ENCODE measurements at regions not wholly inside any gene's neighbourhood (a gene's known extent, or its start where the extent isn't known, plus 50 kb on each side); places are given as distances from the start of the nearest gene placed in this dataset.

GRCh38 chr1:221994939-221995338 is 253.1 kb upstream of the DUSP10 start:
- POLR2A ChIA-PET (ENCODE audit: partially characterized antibody) = no interaction called here
- Histone ChIP-seq H4K20me1 (replicated peaks in 1 of 2; ENCODE audit: control insufficient read depth in 1 of 2, insufficient read depth in 2 of 2, low read length in 2 of 2) (no peaks in the 10 kb centered on the region), H2BK15ac (ENCODE audit: low read length) (no peak overlapping the region), H3K4me2 (ENCODE audit: insufficient read depth in 1 of 2, low read depth in 2 of 2, low read length in 2 of 2) (no peak overlapping the region), H2BK5ac (ENCODE audit: low read depth, low read length) (no peak overlapping the region), H3K4me1 (replicated peaks in 1 of 4; ENCODE audit: control insufficient read depth in 3 of 4, insufficient read depth in 4 of 4, low read length in 3 of 4) (no peaks in the 10 kb centered on the region; a peak in 1 of 7 replicates), H3K27me3 (replicated peaks in 1 of 4; ENCODE audit: control insufficient read depth in 3 of 4, extremely low read depth in 1 of 4, insufficient read depth in 3 of 4, low read length in 3 of 4) (no peaks in the 10 kb centered on the region), H2AFZ (ENCODE audit: low read length) (no peak overlapping the region), H3K4ac (replicated peaks; ENCODE audit: insufficient read length, low read depth, low read length) (no peak overlapping the region), H3K18ac (ENCODE audit: extremely low read depth, low read length) (no peak overlapping the region), H3K9me3 (ENCODE audit: insufficient read depth in 2 of 2, low read depth in 1 of 2, low read length in 1 of 2) (no peaks in the 10 kb centered on the region), H3K14ac (ENCODE audit: insufficient read length) (no peak overlapping the region), H4K8ac (ENCODE audit: extremely low read depth, insufficient read depth, low read length) (no peak overlapping the region), H3K56ac (replicated peaks; ENCODE audit: insufficient read length, low read depth, low read length) (no peak overlapping the region), H2BK120ac (replicated peaks; ENCODE audit: low read depth, low read length) (no peak overlapping the region), H3K9ac (replicated peaks in 1 of 4; ENCODE audit: extremely low read depth in 1 of 4, low read depth in 3 of 4, low read length in 3 of 4) (no peak overlapping the region), H3K79me1 (ENCODE audit: low read depth, low read length) (no peaks in the 10 kb centered on the region), H3K23me2 (ENCODE audit: low read depth, low read length) (no peaks in the 10 kb centered on the region), H3K4me3 (ENCODE audit: extremely low read depth in 1 of 4, insufficient read depth in 2 of 4, low read depth in 3 of 4, low read length in 4 of 4) (no peak overlapping the region), H2BK12ac (ENCODE audit: low read depth, low read length) (no peak overlapping the region), H4K91ac (replicated peaks; ENCODE audit: insufficient read length, low read length) (no peak overlapping the region), H2AK5ac (ENCODE audit: low read depth, low read length) (no peak overlapping the region), H2BK20ac (ENCODE audit: low read length) (no peak overlapping the region), H3K27ac (ENCODE audit: low read depth, low read length) (no peak overlapping the region), H3K79me2 (ENCODE audit: control insufficient read depth in 1 of 2, insufficient read depth in 2 of 2, low read length in 2 of 2) (no peaks in the 10 kb centered on the region), H4K5ac (ENCODE audit: insufficient read length, low read depth, low read length) (no peak overlapping the region), H3K36me3 (ENCODE audit: control insufficient read depth in 2 of 4, insufficient read depth in 4 of 4, low read length in 3 of 4) (no peaks in the 10 kb centered on the region), H3K23ac (ENCODE audit: insufficient read length) (no peak overlapping the region)
- FAIRE-seq (no peak), DNase-seq (ENCODE audit: low read depth in 1 of 2, low spot score in 2 of 2) (no peak)
- CTCF ChIA-PET (ENCODE audit: partially characterized antibody) = interaction anchor here (0.7 to 1.8 kb wide), 2 partner anchors 14 to 794 kb away, joined by 3 to 5 read pairs; no protein-coding TSS in a partner anchor
- WGBS, 2 experiments (ENCODE audit: extremely low coverage in 1 of 2, insufficient coverage in 1 of 2, insufficient read length in 1 of 2, insufficient replicate concordance in 2 of 2, low coverage in 1 of 2, low lambda C conversion rate in 2 of 2, missing lambda C conversion rate in 1 of 2) = 80% methylated on average over 4 of the region's 4 CpGs; no CpG with 5 or more reads in 1 of the 2 experiments
- TF ChIP-seq POLR2AphosphoS5 (IDR thresholded peaks at IDR 0.05; ENCODE audit: low read depth, low read length) = no peak
- no peak for TF ChIP-seq CREB1 (IDR thresholded peaks at IDR 0.05)
- TF ChIP-seq YY1 (IDR thresholded peaks at IDR 0.05; ENCODE audit: low read depth, low read length) = no peak
- TF ChIP-seq SUZ12 (IDR thresholded peaks at IDR 0.05; ENCODE audit: low read length) = no peak
- no peak for TF ChIP-seq RFX5 (IDR thresholded peaks at IDR 0.05; ENCODE audit: borderline replicate concordance, low read depth, low read length)

Data from H1 (cell line).